Right forelimb (tissue), 1 donor: ENCODE measurements at regions not wholly inside any gene's neighbourhood (a gene's known extent, or its start where the extent isn't known, plus 50 kb on each side); places are given as distances from the start of the nearest gene placed in this dataset.
"Not testable (repeated sequence)": the region's sequence is repeated elsewhere in the genome, so short reads cannot be mapped to it uniquely, and the experiment has no call there.

Source experiments
- DNase-seq: peaks from one replicate; pipeline ENCODE4 v3.0.0-alpha.2; 2018

DNA sequence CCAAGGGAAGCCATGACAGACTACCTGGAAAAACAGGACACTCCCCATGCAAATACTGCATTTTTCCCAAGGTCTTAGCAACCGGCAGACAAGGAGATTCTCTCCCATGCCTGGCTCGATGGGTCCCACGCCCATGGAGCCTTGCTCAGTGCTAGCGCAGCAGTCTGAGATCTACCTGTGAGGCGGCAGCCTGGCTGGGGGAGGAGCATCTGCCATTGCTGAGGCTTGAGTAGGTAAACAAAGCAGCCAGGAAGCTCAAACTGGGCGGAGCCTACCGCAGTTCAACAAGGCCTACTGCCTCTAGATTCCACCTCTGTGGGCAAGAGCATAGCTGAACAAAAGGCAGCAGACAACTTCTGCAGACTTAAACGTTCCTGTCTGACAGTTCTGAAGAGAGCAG lies 1417.2 kb downstream of the FSTL5 start:
- DNase-seq = not testable (repeated sequence)

GRCh38 chr4:160772668-160773067 lies 1391.1 kb downstream of the FSTL5 start:
- no peak for DNase-seq

- DNase-seq = no peak
Measured at GRCh38 chr4:160795216-160795615, 1368.6 kb downstream of the FSTL5 start.

DNA sequence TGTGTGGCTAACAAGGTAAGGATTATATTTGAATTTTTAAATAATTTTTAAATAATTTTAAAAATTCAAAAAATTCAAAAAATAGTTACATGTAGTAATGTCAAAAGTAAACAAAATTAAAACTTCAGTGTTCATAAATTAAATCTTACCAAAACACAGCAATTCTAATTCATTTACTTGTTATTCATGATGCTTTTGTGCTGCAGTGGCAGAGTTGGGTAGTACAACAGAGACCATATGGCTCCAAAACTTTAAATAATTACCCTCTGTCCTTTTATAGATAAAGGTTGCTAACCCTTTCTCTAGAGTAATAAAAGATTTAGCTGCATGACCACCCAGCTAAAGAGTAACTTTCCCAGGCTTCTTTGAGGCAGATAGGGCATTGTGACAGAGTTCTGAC lies 1355.6 kb downstream of the FSTL5 start:
- no peak for DNase-seq

DNA sequence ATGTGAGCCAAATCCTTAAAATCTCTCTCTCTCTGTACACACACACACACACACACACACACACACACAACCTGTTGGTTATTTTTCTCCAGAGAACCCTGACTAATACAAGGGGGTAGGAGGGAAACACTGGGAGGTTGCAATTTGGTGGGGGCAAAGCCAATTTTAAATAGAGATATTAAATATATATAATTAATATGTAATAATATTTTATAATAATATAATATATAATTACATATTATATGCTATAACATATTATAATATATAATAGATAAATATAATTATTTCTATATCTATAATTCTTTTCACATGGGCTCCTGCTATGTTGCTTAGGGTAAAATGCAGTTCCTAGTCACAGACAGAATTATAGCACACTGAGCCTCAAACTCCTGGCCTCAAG lies 1354.2 kb downstream of the FSTL5 start:
- no peak for DNase-seq

DNA sequence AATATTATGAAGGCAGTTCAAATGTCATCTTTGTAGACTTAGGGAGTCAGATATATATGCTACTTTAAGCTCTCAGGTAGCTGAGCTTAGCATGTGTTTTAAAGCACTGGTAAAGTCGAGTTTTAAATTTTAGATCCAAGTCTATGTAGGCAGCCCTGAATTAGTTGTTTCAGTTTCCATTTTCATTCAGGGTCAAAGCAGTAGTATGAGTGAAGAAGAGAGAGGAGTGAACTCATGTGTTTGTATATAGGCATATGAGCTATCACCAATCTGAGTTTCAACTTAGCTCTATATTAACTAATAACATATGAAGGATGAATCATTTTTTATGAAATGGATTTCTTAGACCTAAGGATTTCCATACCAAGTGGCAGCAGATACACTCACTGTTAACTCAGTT lies 1353.4 kb downstream of the FSTL5 start:
- DNase-seq = no peak

GRCh38 chr4:160810941-160811340 lies 1352.9 kb downstream of the FSTL5 start:
- no peak for DNase-seq

DNA sequence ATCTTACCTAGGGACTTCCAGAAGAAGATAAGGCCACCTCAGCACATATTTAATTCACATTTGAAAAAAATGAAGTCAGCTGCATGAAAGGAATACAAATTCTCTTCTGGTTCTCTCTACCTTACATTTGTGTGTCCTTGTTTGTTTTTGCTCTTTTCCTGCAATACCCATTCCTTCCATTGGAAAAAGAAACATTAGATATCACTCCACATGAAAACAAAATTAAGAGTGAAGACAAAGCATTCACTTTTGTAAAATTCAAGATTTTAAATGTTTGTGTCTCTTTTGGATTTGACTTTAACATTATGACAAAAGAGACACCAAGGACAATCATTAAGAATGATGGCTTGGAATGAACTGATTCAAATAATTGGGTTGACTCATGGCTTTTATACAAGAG lies 1351.8 kb downstream of the FSTL5 start:
- no peak for DNase-seq

DNA sequence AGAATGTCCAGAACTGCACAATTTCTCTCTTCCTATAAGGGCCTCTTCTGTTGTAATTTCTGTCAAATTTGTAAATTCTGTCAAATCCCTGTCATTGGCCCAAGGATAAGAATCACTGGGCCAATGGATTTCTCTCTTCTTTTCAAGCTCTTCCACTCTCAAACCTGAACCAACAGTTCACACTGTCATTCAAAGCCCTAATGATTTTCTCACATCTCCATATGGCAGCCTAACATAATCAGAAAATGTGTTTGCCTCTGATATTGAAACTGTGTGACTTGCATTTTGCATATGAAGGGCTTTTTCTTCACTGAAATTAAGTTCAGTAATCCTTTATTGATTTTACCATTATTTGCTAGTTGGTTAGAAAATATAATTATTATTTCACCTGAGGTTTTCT lies 1349.1 kb downstream of the FSTL5 start:
- DNase-seq = no peak

DNA sequence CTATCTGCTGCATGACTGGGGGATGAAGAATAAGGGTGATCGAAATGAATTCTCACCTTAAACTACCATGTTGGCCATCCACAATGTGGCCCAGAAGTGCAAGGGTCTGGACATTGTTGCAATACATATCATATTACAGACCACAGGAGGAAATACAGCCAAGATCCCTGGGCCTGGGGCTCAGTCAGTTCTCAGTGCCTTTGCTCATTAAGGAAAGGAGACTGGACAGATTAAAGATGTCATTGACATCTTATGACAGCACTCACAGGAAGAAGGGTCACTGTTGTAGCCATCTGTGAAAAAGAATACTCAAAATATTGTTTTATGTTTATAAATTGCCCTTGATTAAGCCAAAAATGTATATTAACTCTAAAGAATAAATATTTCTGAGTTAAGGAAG lies 1345.2 kb downstream of the FSTL5 start:
- DNase-seq = no peak

DNA sequence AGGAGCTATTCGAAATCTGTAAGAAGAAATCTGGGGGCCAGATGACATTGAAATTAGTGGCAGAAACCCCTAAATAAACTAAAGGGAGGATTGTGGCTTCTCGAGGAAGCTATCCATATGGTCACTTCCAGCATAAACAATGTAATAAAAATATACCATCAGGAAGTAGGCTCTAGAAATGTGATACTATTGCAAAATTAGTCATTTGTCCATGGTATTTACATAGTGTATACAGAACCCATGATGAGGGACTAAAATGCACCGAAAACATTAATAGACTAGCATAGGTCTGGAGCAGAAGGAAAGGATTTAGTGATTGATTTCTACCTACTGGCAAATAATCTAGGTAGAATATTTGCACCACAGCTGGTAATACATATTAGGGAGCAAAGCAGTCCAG lies 1344.0 kb downstream of the FSTL5 start:
- DNase-seq = no peak

DNA sequence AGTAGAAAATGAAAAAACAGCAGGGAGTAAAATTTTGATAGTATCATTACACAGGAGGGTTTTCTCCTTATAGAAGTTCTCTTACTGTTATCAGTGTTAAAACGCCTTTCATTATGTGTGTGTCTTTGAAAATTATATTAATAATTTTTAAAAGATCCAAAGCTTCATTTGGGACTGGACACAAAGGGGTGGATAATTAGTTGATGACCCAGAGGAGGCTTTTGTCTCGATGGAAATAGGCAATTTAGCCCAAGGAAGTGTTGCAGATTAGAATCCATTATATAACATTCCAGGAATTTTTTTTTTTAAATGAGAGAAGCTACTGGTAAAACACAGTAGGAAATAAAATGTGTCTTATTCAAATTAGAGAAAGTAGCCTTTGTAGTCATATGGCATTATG lies 1339.3 kb downstream of the FSTL5 start:
- DNase-seq = no peak

GRCh38 chr4:160825644-160826338 lies 1338.0 kb downstream of the FSTL5 start:
- no peak for DNase-seq

- DNase-seq = no peak
Measured at GRCh38 chr4:160826339-160826679, 1337.5 kb downstream of the FSTL5 start.

- no peak for DNase-seq
Measured at GRCh38 chr4:160831165-160831922, 1332.5 kb downstream of the FSTL5 start.

DNA sequence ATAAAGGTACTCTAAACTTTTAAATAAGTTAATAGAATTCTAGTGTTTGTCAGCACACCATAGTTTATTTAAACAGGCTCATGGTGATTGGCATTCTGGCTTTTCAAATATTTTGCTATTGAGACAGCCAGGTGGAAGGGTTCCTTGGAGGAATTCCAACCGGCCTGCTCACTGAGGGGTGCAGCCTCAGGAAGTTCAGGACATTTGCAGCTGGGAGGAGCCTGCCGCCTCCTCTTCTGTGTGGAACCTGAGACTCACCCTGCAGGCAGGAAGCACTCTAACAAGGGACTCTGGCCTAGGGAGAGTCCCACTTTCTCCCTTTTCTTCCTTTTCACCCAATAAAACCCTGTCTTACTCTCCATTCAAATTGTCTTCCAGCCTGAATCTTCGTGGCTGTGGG lies 1328.0 kb downstream of the FSTL5 start:
- no peak for DNase-seq

GRCh38 chr4:160836431-160836830 lies 1327.4 kb downstream of the FSTL5 start:
- no peak for DNase-seq

GRCh38 chr4:160846121-160846520 lies 1317.7 kb downstream of the FSTL5 start:
- no peak for DNase-seq

DNA sequence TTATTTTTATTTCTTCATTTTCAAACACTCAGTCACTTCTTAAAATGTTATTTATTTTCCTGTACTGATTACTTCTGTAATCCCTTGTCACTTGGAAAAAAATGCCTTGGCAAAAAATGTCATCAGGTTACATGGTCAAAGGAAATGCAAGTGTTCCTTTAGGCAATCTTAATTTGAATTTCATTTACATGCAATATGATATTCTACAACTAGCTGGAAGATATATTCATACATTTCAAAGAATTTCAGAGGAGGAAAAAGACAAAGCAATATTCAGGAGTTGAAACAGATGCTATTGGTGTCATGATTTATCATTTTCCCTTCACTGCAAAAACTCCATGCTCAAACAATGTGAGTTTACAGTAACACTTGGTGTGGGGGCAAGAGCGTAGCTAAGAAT lies 1316.6 kb downstream of the FSTL5 start:
- DNase-seq = no peak

GRCh38 chr4:160848489-160848888 lies 1315.3 kb downstream of the FSTL5 start:
- no peak for DNase-seq

- DNase-seq = no peak
Measured at GRCh38 chr4:160848901-160849760, 1314.7 kb downstream of the FSTL5 start.

GRCh38 chr4:160864253-160864652 lies 1299.5 kb downstream of the FSTL5 start:
- no peak for DNase-seq

- no peak for DNase-seq
Measured at GRCh38 chr4:160869899-160870298, 1293.9 kb downstream of the FSTL5 start.

DNA sequence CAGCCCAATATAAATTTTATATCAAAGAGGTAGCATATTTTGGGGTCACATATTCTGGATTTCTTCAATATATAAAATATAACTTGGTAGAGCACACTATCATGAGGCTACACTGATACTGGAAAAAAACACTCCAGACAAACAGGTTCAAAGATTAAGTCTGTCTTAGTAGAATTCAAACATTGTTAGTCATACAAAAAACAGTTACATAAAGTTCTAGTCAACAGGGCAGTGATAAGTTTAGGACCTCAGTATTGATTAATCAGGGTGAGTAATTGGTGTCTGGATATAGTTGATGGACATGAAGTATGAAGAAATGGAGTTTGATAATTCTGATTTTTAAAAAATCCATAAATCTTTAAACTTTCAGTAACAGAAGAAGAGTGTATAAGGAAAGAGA lies 1291.3 kb downstream of the FSTL5 start:
- DNase-seq = no peak
